ENCODE measurements at regions not wholly inside any gene's neighbourhood (a gene's known extent, or its start where the extent isn't known, plus 50 kb on each side); places are given as distances from the start of the nearest gene placed in this dataset.

GRCh38 chr16:77085981-77086380 lies 105.0 kb upstream of the MON1B start:
- no peak for TF ChIP-seq CTCF (conservative IDR thresholded peaks at IDR 0.05; ENCODE audit: low read length)
- TF ChIP-seq EZH2phosphoT487 (IDR thresholded peaks at IDR 0.05; ENCODE audit: borderline replicate concordance): no peak
